Fibroblast of villous mesenchyme (primary cell): ENCODE measurements at regions not wholly inside any gene's neighbourhood (a gene's known extent, or its start where the extent isn't known, plus 50 kb on each side); places are given as distances from the start of the nearest gene placed in this dataset.

Experiments used
- DNase-seq: peaks from one replicate; pipeline ENCODE4 v3.0.0-alpha.2; 2010; ENCODE audit warnings: low read depth
- H3K4me3 ChIP-seq: 2 replicates; pipeline ENCODE4 v1.5.1; 2011; ENCODE audit warnings: low read depth, mild to moderate bottlenecking, low read length
- CTCF ChIP-seq: IDR thresholded peaks from 2 replicates; pipeline ENCODE4 v1.5.1; 2012; ENCODE audit warnings: low read depth, mild to moderate bottlenecking, low read length; ENCODE audit not compliant: insufficient read depth

- no peak for TF ChIP-seq CTCF
- DNase-seq: no peak
Observed at GRCh38 chr10:105965141-105965540, 1199.4 kb downstream of the SORCS1 start.

DNA sequence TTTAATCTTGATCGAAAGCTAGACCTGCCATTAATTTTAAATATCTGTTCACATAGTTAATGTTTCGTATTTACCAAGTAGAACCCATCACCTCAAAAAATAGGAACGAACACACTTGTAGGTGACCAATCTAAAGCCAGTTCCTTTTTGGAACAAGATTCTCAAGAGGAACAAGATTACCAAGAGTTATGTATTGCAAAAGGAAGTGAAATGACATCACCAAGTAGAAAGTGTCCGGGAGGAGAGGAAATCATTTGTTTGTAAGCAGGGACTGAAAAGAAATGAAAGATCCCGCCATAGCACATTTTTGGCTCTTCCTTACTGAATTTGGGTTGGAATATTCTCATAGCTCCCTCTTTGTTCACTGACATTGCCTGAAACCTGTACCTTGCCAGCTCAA lies 1200.5 kb downstream of the SORCS1 start:
- no peak for TF ChIP-seq CTCF

More at GRCh38 chr10:105965141-105965540, 1199.4 kb downstream of the SORCS1 start:
- no peak overlapping the region for H3K4me3 ChIP-seq

DNA sequence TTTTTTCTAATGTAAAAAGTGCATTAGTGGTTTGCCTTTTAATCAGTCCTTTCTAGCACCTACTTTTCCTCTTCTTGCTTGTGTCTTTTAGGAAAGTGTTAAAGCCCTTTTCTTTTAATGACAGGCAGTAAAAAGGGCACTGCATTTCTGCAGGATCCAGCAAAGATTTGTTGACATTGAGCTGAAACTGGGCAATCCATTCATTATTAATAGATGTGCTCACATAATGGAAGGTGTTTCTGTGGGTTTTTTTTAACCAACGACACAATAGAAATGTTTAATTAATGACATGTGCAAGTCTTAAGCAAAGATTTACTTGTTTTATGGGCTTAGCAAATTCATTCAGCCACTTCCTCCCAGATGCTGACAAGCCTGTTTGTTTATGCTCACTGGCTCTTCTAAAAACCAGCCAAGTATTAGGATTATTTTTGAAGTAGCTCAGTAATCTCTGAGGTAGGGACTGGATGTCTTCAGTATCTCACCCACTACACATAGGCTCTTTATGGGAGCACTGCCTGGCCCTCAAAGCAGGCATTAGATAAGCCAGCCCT lies 1201.1 kb downstream of the SORCS1 start:
- no peak for TF ChIP-seq CTCF
- no peak overlapping the region for H3K4me3 ChIP-seq
- DNase-seq: peak; percentile 6

More for the DNA sequence above, 1200.5 kb downstream of the SORCS1 start:
- no peak overlapping the region for H3K4me3 ChIP-seq
- no peak for DNase-seq

DNA sequence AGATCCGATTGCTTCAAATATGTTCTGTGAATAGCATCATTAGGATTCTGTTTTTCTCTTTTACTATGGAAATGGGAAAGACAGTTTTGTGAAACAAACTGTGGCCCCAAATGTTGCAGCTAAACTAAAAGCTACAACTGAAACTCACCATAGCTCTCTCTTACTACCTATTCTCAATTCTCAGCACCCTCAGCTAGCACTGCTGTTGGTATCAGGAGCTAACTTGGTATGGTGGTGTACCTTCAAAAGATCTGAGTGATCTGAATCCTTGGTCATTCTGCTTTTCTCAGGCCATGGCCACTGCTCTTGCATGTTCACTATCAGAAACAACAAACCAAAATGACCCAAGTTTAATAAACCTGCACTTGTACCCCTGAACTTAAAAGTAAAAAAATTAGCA lies 1208.0 kb downstream of the SORCS1 start:
- TF ChIP-seq CTCF: no peak
- DNase-seq: no peak
- no peak overlapping the region for H3K4me3 ChIP-seq

- DNase-seq: no peak
- H3K4me3 ChIP-seq: no peak overlapping the region
- TF ChIP-seq CTCF: no peak
Observed at GRCh38 chr10:105953861-105954260, 1210.6 kb downstream of the SORCS1 start.

- TF ChIP-seq CTCF: no peak
Observed at GRCh38 chr10:105953056-105953455, 1211.5 kb downstream of the SORCS1 start.

GRCh38 chr10:105952153-105952552 lies 1212.4 kb downstream of the SORCS1 start:
- DNase-seq: peak; percentile 37

More at GRCh38 chr10:105953056-105953455, 1211.5 kb downstream of the SORCS1 start:
- DNase-seq: no peak
- no peak overlapping the region for H3K4me3 ChIP-seq

More at GRCh38 chr10:105952153-105952552, 1212.4 kb downstream of the SORCS1 start:
- TF ChIP-seq CTCF: no peak
- H3K4me3 ChIP-seq: no peak overlapping the region
